Renal cortex interstitium (tissue), 11 donors: ENCODE measurements at regions not wholly inside any gene's neighbourhood (a gene's known extent, or its start where the extent isn't known, plus 50 kb on each side); places are given as distances from the start of the nearest gene placed in this dataset.
"Not testable (repeated sequence)": the region's sequence is repeated elsewhere in the genome, so short reads cannot be mapped to it uniquely, and the experiment has no call there.

Experiments used
- DNase-seq, 11 donors: peaks; one replicate each; pipeline ENCODE4 v3.0.0-alpha.2; 2013; ENCODE audit warnings: low read depth in 9 of 11, low spot score in 4 of 11; ENCODE audit errors: extremely low read depth in 1 of 11

DNA sequence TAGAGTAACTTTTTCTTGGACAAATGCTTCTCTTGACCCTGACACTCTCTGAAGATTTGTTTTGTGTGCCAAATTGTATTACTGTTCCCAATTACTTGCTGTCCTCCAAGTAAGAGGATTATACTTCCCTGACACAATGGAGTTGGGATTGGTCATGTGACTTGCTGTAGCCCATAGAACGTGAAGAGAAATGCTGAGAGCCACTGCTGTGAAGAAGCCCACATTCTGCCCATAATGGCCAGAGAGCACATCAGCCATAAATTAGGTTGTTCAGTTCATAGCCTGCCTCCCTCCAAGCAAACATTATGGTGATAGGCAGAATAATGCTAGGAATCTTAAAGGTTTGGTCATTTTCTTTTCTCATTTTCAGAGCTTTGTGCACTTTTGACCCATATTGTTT lies 198.9 kb downstream of the SPATA31A1 start:
- DNase-seq: not testable (repeated sequence)

DNA sequence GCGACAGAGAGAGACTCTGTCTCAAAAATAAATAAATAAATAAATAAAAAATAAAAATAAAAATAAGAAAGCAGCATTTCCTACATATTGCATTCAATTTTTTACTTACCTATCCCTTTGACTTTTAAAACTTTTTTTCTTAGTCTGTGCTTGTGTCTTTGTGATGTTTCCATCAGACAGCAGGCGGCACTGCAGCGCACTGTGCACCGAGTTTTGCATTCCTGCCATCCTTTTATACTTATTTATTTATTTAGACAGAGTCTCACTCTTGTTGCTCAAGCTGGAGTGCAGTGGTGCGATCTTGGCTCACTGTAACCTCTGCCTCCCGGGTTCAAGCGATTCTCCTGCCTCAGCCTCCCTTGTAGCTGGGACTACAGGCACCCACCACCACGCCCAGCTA lies 203.9 kb downstream of the SPATA31A1 start:
- DNase-seq: not testable (repeated sequence)

DNA sequence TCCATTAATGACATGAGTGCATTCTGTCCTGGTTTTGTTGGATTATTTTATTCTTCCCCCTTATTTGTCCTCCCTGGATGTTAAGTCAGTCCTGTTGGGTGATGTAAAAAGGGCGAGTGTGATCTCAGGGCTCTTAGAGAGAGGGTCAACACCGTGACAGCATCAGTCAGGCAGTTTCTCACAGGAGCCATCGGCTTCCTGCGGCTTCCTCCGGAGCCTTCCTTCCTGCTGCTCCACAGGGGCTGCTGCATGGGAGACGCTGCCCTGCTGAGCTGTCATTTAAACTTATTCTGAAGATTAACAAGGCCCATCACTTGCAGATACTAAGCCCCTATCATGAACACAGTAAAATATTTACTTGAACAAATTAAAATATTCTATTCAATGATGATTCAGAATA lies 211.3 kb downstream of the SPATA31A1 start:
- DNase-seq: not testable (repeated sequence)

DNA sequence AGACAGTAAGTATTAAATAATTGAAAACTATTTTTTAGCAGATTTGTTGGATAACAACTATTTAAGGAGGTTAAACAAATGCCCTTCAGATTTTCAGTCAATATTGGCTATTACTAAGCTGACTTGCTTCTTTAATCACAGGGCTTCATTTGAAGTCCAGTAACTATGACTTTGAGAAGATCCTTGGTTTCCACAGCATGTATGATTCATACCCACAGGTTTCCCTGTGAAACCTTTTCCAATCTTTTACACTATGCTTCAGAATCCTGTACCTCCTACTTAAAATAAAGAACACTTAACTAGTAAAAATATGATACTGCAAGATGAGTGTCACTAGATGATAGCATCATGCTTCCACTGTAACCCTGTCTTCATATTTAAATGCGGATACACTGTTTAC lies 211.9 kb downstream of the SPATA31A1 start:
- not testable (repeated sequence) for DNase-seq

DNA sequence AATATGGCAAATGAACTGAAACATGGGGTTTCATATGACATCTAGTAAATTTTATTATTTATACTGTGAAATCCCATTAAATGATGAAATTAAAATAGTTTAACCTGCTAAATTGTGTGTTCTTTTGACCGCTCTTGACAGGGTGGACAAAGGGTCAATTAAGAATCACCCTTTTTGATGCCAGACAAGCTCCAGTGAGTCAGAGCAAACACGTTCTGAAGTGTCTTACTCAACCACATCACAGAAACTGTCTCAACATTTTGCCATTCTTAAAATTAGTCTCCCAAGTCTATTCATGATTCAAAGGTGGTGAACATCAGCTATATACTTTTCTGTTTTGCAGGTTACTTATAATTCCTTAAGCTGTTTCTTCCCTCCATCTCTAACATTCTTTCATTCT lies 213.4 kb downstream of the SPATA31A1 start:
- DNase-seq: not testable (repeated sequence)

DNA sequence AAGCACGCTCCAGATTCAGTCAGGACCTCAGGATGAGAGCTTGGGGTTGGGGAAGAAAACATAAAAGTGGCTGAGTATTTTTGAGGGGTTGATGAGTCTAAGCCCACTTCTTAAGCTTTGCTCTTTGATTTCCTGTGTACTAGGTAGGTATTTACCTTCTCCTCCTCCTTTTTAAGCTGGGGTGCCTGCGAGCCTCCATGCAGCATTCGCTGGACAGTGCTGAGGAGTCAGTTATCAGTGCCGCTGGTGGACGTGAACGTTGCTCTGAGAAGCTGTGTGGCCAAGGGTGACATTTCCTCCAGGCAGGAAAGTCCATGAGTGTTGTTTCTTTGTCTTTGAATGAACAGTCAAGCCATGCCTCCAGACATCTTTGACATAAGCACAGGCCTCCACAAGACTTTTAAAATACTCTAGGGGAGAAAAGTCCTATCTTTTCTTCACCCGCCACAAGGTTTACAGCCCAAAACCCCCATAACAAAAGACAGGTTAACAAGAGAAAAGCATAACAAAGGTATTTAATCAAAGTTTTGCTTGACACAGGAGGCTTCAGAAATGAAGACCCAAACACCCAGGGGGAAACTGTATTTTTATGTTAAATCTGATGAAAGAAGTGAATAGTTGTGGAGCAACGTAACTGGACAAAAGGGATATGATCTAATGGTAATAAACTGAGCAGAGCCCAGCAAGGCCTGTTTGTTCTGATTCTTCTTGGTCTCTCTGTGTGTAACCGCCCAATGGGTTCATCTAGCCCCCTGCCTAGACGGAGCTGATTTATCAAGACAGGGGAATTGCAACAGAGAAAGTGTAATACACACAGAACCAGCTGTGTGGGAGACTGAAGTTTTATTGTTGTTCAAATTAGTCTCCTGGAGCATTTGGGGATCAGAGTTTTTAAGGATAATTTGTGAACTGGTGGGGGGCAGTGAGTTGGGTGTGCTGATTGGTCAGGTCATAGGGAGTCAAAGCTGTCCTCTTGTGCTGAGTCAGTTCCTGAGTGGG lies 217.9 kb downstream of the SPATA31A1 start:
- DNase-seq: not testable (repeated sequence)

DNA sequence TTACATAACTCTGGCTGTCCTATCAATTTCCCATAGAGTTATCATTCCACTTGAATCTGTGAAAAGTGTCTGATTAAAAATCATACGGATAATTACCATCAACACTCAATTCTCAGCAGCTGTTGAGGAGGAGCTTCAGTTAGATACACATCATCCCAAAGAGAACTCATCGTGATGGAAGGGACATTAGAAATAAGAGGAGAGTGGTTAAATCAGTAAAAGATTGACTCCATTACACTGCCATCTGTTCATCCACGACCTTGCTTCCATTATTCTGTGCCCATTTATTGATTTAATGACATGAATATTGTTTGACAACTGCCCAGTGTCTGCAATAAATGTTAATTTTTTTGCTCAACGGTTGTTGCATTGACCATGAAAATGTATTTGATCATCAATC lies 223.5 kb downstream of the SPATA31A1 start:
- not testable (repeated sequence) for DNase-seq

DNA sequence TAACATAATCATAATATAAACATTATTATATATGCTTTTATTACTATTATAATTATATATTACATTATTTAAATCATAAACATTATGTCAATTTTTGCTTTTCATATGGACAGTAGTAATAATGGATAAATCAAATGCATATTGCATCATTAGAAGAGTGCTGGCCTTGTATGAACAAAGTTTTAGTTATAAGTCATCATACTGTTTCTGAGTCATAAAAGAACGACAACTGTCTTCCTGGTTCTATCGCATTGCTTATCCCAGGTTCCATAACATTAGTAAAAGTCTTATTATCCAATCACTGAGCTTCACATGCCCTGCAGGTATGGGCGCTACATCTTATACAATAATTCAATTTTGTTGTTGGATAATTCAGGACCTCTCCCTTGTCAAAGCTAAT lies 225.8 kb downstream of the SPATA31A1 start:
- DNase-seq: not testable (repeated sequence)

DNA sequence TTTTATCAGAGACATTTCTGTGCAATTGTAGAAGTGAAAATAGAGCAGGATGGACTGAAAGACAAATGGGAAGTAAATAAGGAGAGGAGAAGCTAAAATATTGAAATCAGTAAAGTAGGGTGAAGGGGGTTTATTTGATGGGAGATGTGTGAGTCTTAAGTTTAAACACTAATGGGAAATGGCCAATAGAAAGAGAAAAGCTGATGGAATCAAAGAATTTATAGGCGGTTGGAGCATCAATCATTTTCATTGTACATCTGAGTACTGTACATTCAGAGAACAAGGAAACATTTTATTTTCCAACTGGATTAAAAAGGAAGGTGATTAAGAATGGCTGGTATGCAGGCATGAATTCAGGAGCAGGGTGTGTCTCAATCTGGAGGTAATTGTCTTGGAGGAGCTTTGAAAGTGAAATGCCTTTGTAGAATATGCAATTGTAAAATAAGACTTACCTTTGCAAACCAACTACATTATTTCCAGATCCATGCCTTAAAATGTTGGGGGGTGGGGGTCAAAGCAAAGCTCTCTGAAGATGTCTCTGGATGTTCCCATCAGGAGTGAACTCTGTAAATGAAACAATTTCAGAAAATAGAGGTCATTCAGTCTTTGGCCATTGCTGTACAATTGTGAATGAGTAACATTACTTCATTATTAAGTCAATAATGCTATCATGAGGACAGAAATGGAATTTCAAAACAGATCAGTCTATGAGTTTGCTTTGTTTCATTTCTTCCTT lies 227.4 kb downstream of the SPATA31A1 start:
- DNase-seq: not testable (repeated sequence)

DNA sequence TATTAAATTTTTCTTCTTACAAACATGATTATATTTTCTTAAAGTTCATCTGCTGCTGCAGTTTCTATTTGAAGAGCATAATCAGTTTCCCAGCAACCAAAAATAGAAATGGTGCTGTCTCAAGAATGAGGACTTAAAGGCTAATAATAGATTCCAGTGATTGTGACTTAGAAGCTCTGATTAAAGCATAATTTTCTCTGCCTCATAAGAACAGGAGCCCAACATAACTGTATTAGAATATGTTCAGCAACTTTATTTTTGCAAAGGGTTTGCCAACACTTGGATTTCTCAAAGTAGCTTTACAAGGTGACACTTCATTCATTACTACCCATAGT lies 227.9 kb downstream of the SPATA31A1 start:
- DNase-seq: not testable (repeated sequence)

DNA sequence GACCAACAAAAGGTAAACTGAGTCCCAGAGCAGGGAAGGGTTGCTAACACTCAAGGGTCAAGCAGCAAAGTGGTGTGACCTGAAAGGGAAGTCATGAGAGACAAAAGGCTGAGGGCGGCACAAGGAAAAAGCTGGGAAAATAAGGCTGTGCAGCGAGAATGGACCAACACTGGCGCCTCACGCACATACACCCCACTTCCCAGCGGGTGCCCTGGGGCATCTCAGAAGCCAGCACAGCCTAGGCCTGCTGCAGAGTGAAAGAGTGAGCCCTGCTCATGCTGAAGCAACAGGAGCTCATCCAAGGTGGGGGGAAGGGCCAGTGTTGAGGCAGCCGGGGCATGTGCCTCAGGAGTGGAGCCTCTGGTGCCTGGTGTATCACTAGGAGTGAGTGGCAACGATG lies 229.8 kb downstream of the SPATA31A1 start:
- DNase-seq: not testable (repeated sequence)

DNA sequence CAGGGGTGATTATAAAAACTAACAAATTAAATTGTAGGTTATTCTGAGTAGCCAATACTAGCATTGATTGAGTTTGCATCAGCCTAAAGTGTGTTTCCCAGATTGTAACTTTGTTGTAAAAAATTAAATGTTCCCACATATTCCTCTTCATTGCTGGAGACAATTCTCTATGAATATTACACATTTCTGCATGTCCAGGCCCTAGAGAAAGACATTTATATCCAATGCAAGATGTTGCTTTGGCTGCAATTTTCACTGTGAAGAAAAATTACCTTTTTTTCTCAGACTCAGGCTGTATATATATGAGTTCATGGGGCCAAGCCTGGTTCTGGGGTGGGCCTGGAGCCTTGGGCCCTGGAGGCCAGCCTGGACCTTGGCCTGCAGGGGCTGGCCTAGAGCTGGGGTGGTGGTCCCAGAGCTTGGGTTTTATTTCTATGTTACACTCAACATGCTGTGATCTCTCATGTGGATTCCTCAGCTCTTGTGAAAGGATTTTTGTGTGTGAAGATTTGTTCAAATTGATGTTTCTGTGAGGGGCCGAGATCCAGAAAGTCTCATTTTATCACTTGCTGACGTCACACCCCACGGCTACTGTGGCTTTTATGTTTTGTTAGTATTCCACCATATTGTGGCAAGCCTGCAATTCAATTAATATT lies 232.5 kb downstream of the SPATA31A1 start:
- DNase-seq: no peak

DNA sequence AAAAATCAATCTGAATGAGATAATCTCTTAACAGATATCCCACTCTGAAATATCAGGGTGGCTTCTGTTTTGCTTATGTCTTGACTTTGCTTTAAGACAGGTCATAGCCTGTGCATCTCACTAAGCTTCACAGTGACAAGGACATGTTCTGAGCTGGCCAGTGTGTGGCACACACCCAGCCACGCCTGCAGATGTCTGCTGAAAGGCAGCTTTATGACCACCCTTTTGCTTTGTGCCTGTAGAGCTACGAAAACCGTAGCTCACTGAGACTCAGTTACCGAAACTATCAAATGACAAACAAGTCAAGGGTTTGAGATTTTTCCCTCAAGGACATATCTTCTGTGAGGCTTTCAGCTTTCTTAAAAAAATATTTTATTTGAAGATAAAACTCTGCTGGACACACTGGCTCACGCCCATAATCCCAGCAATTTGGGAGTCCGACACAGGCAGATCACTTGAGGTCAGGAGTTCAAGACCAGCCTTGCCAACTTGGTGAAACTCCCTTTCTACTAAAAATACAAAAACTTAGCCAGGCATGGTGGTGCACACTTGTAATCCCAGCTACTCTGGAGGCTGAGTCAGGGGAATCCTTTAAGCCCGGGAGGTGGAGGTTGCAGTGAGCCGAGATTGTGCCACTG lies 233.2 kb downstream of the SPATA31A1 start:
- no peak for DNase-seq

DNA sequence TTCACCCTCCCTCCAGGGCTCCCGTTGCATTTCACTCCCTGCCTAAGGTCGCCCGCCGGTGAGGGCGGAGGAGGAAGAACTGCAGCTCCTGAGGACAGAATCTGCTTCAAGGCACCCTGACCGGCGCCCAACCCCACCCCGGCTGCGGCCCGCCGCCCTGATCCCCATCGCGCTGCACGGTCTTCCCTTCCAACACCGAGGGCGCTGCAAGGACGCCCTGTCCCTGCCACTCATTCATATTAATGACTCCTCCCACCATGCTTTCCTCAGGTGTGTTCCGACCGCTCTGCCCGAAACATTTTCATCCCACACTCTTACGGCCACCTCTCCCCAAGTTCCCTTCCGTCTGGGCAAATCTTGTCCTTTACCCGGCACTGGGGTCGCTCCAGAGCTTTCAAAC lies 248.6 kb downstream of the SPATA31A1 start:
- DNase-seq: not testable (repeated sequence)

DNA sequence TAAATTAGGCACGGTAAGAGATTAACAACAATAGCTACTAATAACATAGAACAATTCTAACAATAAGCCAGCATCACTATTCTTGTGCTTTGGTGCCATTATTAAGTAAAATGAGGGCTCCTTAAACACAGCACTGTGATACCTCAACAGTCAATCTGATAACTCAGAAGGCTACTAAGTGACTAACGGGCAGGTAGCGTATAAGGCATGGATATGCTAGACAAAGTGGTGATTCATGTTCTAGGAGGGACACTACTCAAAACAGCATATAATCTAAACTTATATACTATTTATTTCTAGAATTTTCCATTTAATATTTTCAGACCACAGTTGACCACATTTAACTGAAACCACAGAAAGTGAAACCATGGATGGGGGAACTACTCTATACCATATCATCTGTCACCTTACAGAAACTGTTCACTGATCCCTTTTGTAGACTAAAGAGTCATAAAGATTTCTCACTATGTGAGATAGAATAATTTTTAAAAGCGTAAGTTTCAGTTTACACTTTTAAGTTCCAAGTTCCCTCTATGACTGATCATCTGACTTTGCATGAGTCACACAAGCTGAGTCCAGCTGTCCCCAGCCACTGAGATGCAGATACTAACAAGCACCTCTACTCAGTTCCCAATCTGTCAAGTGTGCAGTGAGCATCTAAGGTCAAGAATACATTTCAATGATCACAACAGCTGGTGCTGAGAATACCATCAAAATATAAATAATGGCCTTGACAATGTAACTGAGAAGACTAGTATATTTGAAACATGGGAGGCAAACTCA lies 256.2 kb downstream of the SPATA31A1 start:
- DNase-seq: not testable (repeated sequence)

DNA sequence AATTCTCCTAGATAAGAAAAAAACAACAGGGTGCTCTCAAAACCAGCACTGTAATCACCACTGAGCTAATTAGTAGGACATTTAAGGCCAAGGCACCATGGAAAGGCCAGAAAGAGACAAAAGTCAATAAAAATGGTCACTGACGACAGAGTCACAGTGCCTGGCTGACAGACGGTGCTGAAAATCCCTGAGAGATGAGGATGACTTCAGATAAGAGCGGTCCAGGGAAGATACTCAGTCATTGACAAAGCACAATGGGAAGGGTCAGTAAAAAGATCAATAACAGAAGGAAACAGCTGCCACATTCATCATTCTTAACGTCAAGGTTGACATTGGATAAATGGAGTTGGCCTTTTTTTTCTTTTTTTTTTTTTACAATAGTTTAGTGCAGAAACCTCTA lies 261.0 kb downstream of the SPATA31A1 start:
- not testable (repeated sequence) for DNase-seq

DNA sequence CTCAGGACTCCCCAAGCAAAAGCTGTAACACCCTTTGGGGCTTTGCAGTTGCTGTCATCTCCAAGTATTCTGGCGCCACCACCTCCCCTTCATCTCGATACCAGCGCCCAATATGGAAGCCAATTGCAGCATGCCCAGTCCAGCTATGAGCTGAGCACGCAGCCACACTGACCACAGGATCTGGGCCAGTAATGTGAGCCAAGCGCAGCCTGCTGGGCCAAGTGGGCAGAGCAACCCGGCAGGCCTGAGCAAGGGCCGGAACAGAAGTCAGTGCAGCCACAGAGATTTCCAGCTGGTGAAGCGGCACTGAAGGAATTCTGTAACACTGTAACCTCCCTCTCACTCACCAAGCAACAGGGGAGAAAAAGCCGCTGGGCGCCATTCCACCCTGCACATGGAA lies 268.6 kb downstream of the SPATA31A1 start:
- DNase-seq: not testable (repeated sequence)

DNA sequence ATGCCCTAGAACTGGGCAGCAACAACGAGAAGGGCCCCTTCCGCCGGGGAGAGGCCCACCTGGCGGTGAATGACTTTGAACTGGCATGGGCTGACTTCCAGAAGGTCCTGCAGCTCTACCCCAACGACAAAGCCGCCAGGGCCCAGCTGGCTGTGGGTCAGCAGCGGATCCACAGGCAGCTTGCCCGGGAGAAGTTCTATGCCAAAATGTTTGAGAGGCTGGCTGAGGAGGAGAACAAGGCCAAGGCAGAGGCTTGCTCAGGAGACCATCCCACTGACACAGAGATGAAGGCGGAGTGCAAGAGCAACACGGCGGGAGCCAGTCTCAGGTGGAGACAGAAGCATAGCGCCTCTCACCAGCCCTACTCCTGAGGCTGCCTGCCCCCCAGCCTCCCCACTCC lies 276.6 kb downstream of the SPATA31A1 start:
- not testable (repeated sequence) for DNase-seq
